ENCODE measurements at regions not wholly inside any gene's neighbourhood (a gene's known extent, or its start where the extent isn't known, plus 50 kb on each side); places are given as distances from the start of the nearest gene placed in this dataset.
"Not testable (repeated sequence)": the region's sequence is repeated elsewhere in the genome, so short reads cannot be mapped to it uniquely, and the experiment has no call there.

DNA sequence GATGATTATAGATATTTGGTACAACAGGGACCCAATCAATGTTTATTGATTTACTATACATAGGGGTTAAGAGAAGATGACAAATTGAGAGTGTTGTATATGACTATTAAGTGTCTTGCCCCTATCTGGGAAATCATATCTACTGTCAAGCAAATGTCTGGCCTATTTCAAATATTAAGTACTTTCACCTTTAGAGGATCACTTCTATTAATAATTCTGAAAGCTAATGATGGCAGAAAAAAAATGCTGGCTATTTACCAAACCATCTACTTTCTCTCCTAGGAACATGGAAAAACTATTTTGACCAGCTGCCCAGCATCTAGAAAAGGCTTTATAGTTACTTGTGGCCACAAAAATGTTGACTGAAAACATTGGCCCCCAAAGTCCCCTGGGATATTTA is 632.3 kb upstream of the ZNF385D start:
- H3K4me3 ChIP-seq (ENCODE audit: low read length) = no peak overlapping the region
- TF ChIP-seq, protein P1, sequence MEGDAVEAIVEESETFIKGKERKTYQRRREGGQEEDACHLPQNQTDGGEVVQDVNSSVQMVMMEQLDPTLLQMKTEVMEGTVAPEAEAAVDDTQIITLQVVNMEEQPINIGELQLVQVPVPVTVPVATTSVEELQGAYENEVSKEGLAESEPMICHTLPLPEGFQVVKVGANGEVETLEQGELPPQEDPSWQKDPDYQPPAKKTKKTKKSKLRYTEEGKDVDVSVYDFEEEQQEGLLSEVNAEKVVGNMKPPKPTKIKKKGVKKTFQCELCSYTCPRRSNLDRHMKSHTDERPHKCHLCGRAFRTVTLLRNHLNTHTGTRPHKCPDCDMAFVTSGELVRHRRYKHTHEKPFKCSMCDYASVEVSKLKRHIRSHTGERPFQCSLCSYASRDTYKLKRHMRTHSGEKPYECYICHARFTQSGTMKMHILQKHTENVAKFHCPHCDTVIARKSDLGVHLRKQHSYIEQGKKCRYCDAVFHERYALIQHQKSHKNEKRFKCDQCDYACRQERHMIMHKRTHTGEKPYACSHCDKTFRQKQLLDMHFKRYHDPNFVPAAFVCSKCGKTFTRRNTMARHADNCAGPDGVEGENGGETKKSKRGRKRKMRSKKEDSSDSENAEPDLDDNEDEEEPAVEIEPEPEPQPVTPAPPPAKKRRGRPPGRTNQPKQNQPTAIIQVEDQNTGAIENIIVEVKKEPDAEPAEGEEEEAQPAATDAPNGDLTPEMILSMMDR (IDR thresholded peaks at IDR 0.05; ENCODE audit: insufficient read depth, low read depth, low read length, missing control alignments) = no peak
- DNase-seq (ENCODE audit: low read depth) = no peak

DNA sequence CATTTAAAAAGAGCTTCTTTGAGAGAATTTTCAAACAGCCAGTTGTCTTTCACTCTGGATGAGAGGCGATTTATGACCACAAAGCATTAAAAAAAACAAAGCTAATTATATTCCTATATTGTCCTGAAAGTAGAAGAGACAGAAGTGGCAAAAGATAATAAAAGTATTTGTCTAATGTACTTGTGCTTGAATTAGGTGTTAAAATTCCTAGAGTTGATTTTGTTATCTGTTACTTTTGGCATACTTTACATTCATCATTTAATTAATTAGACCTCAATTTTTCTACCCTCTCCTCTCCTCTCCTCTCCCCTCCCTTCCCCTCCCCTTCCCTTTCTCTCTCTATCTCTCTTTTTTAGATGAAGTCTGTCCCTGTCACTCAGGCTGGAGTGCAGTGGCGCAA is 635.1 kb upstream of the ZNF385D start:
- TF ChIP-seq, protein P1 (IDR thresholded peaks at IDR 0.05; ENCODE audit: insufficient read depth, low read depth, low read length, missing control alignments) = no peak
- H3K4me3 ChIP-seq (ENCODE audit: low read length) = no peak overlapping the region
- no peak for DNase-seq (ENCODE audit: low read depth)

DNA sequence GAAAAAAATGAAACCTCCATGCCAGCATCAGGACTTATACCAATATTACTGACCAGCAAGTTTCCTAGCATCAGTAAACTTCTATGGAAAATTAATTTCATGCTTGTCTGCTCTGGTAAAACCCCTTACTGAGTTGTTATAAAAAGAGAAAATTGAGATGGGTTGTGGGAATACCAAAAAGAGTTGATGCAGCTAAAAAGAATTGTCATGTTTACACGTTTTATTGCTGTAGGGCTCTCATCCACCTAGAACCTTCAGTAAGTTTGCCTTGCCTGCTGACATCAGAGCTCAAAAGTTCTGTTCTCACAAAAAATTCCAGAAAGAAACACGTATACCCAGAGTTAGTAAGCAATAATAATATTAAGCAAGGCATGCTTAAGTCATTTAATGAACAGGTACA is 641.3 kb upstream of the ZNF385D start:
- H3K4me3 ChIP-seq (ENCODE audit: low read length) = no peak overlapping the region
- TF ChIP-seq, protein P1 (IDR thresholded peaks at IDR 0.05; ENCODE audit: insufficient read depth, low read depth, low read length, missing control alignments) = no peak
- no peak for DNase-seq (ENCODE audit: low read depth)

DNA sequence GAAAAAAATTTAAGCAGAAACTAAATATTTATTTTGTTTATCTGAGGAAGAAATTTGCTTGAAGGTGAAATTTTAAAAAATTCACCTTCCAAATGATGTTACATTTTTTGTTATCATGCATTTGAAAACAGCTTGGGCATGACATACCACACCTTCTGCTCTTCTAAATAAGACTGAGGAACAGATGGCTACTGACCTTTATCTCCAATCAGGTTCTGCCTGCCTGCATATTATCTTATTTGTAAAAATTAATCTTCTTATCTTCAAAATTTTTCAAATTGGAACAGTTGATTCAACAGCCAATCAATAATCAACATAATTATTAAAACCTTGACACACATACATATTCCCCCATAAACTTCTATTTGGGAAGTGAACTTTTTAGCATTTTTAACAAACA is 641.8 kb upstream of the ZNF385D start:
- TF ChIP-seq, protein P1 (IDR thresholded peaks at IDR 0.05; ENCODE audit: insufficient read depth, low read depth, low read length, missing control alignments) = no peak
- no peak overlapping the region for H3K4me3 ChIP-seq (ENCODE audit: low read length)
- no peak for DNase-seq (ENCODE audit: low read depth)

DNA sequence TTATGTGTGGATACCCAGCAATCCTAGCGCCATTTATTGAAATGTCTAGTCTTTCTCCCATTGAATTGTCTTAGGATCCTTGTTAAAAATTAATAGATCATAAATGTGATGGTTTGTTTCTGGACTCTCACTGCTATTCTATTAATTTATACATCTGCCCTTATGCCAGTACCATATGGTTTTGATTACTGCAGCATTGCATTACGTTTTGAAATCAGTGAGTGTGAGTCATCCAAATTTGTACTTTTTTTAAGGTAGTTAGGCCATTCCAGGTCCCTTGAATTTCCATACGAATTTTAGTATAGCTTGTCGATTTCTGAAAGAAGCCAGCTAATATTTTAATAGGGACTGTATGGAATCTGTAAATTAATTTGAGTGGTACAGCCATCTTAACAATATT is 648.6 kb upstream of the ZNF385D start:
- TF ChIP-seq, protein P1 (IDR thresholded peaks at IDR 0.05; ENCODE audit: insufficient read depth, low read depth, low read length, missing control alignments) = no peak
- no peak for DNase-seq (ENCODE audit: low read depth)
- H3K4me3 ChIP-seq (ENCODE audit: low read length) = no peak overlapping the region

DNA sequence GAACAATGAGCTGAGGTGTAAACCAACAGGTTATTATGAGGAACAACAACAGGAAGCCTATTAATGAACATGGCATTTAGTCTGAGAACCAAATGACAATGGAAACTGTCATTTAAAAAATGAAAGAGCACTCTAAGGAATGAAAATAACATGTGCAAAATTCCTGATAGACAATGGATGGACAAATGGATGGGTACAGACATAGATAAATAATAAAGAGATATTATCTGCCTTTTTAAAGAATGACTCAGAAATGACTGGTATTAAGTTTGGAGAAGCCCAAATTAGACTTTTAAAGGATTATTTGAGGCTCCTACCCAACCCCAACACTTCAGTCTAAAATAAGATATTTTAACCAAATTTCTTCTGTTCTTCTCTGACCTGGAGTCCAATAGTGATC is 650.5 kb upstream of the ZNF385D start:
- no peak overlapping the region for H3K4me3 ChIP-seq (ENCODE audit: low read length)
- TF ChIP-seq, protein P1 (IDR thresholded peaks at IDR 0.05; ENCODE audit: insufficient read depth, low read depth, low read length, missing control alignments) = no peak
- DNase-seq (ENCODE audit: low read depth) = no peak

DNA sequence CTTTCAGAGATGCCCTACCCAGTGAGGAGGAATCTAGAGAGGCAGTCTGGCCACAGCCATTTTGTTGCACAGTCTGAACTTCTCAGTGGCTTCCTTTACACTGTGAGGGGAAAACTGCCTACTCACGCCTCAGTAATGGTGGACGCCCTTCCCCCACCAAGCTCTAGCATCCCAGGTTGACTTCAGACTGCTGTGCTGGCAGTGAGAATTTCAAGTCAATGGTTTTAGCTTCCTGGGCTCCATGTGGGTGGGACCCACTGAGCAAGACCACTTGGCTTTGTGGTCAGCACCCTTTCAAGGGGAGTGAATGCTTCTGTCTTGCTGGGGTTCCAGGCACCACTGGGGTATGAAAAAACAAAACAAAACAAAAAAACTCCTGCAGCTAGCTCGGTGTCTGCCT is 663.2 kb upstream of the ZNF385D start:
- TF ChIP-seq, protein P1 (IDR thresholded peaks at IDR 0.05; ENCODE audit: insufficient read depth, low read depth, low read length, missing control alignments) = no peak
- DNase-seq (ENCODE audit: low read depth) = no peak
- no peak overlapping the region for H3K4me3 ChIP-seq (ENCODE audit: low read length)

DNA sequence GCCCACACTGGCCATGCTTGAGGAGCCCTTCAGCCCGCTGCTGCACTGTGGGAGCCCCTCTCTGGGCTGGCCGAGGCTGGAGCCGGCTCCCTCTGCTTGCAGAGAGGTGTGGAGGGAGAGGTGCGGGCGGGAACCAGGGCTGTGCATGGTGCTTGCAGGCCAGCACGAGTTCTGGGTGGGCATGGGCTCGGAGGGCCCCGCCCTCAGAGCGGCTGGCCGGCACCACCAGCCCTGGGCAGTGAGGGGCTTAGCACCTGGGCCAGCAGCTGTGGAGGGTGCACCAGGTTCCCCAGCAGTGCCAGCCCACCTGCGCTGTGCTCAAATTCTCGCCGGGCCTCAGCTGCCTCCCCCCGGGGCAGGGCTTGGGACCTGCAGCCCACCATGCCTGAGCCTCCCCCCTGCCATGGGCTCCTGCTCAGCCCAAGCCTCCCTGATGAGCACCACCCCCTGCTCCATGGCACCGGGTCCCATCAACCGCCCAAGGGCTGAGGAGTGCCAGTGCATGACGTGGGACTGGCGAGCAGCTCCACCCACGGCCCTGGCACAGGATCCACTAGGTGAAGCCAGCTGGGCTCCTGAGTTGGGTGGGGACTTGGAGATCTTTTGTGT is 665.9 kb upstream of the ZNF385D start:
- DNase-seq (ENCODE audit: low read depth); H3K4me3 ChIP-seq (ENCODE audit: low read length): not testable (repeated sequence)

Data from epithelial cell of esophagus (primary cell).